ENCODE measurements at regions not wholly inside any gene's neighbourhood (a gene's known extent, or its start where the extent isn't known, plus 50 kb on each side); places are given as distances from the start of the nearest gene placed in this dataset.
"Not testable (repeated sequence)": the region's sequence is repeated elsewhere in the genome, so short reads cannot be mapped to it uniquely, and the experiment has no call there.

DNA sequence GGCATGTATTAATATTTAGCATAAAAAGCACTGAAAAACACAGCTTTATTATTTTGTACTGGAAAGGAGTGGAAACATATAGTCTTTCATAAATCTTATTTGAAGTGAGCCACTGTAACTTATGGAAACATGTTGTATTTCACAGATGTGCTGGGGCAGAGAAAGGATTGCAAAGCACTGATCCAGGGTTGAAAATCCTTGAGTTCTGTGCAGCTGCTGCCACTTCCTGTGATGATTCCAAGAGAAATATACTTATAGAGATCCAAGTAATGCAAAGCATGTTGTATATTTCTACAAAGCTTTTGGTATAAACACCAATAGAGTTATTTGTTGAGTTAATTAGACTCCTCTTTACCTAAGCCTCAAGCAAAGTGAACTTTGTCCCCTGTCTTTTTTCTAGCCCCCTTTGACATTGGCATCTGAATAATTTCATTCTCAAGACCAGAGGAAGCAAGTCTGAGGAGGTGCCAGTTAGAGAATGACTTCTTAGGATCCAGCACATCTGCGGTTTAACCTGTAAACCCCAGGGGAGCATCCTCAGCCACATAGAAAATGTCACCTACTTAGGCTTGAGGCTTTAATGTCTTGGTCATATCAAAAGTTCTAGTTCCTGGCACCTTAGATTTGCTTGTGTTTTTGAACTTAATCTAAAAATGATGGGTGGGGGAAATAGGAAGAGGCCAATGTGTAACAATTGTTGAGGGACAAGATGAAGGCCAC lies 173.3 kb downstream of the FASLG start:
- no peak for DNase-seq (ENCODE audit: low read depth)
- no peak overlapping the region for H3K4me3 ChIP-seq (ENCODE audit: low read depth, low read length)
- TF ChIP-seq, protein P1, sequence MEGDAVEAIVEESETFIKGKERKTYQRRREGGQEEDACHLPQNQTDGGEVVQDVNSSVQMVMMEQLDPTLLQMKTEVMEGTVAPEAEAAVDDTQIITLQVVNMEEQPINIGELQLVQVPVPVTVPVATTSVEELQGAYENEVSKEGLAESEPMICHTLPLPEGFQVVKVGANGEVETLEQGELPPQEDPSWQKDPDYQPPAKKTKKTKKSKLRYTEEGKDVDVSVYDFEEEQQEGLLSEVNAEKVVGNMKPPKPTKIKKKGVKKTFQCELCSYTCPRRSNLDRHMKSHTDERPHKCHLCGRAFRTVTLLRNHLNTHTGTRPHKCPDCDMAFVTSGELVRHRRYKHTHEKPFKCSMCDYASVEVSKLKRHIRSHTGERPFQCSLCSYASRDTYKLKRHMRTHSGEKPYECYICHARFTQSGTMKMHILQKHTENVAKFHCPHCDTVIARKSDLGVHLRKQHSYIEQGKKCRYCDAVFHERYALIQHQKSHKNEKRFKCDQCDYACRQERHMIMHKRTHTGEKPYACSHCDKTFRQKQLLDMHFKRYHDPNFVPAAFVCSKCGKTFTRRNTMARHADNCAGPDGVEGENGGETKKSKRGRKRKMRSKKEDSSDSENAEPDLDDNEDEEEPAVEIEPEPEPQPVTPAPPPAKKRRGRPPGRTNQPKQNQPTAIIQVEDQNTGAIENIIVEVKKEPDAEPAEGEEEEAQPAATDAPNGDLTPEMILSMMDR (IDR thresholded peaks at IDR 0.05; ENCODE audit: low read depth, low read length, missing control alignments): no peak

DNA sequence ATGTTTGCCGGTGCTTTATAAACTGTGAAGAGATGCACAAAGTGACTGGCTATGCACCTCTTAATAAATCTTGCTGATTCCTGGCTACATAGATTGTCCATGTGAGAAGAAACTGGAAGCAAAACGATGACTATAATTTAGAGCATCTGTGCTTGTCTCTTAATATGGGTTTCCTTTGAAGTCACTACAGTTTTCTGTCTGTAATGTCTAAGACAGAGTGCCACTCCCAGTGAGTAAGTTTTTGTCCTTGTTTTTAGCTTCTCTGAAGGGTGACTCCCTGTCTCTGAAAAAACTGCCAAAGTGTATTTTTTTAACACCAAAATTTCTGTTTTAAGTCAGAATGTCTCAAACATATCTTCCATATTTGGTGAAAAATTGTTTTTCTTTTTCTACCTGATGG lies 175.1 kb downstream of the FASLG start:
- TF ChIP-seq, protein P1 (IDR thresholded peaks at IDR 0.05; ENCODE audit: low read depth, low read length, missing control alignments): no peak
- no peak for DNase-seq (ENCODE audit: low read depth)
- no peak overlapping the region for H3K4me3 ChIP-seq (ENCODE audit: low read depth, low read length)

DNA sequence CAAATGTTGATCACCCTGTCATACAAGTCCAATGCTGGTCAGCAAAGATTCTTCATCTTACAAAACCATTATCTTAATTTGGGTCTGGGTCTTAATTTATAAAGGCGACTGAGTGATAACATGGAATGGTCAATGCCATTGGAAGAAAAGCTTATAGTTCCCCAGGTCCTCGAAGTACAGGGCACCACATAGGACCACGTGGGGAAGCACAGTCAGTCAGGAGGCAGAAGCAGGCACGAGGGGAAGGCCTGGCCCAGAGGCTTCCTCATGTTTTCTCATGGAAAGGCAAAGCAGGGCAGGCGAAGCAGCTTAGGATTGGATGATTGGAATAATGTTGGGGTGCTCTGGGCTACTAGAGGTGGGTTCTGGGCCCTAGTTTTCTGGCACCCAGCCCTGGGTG lies 175.7 kb downstream of the FASLG start:
- H3K4me3 ChIP-seq (ENCODE audit: low read depth, low read length): no peak overlapping the region
- TF ChIP-seq, protein P1 (IDR thresholded peaks at IDR 0.05; ENCODE audit: low read depth, low read length, missing control alignments): no peak
- no peak for DNase-seq (ENCODE audit: low read depth)

DNA sequence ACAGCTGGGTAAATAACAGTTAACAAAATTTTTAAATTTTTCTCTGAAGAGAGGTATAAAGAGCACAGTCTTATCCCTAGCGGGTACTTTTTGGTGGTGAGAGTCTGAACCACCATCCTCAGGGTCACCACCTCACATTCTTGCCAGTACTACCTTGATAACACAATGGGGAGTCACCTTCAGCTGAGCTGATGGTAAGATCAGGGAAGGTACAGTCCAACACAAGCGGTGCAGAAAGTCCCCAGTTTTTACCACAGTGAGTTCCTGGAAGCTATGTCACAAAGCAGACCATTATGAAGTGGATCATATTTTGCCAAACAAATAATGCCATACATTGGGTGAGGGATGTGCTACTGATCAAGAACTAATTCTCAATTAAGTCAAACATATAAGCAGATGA lies 176.9 kb downstream of the FASLG start:
- no peak overlapping the region for H3K4me3 ChIP-seq (ENCODE audit: low read depth, low read length)
- TF ChIP-seq, protein P1 (IDR thresholded peaks at IDR 0.05; ENCODE audit: low read depth, low read length, missing control alignments): no peak
- DNase-seq (ENCODE audit: low read depth): no peak

DNA sequence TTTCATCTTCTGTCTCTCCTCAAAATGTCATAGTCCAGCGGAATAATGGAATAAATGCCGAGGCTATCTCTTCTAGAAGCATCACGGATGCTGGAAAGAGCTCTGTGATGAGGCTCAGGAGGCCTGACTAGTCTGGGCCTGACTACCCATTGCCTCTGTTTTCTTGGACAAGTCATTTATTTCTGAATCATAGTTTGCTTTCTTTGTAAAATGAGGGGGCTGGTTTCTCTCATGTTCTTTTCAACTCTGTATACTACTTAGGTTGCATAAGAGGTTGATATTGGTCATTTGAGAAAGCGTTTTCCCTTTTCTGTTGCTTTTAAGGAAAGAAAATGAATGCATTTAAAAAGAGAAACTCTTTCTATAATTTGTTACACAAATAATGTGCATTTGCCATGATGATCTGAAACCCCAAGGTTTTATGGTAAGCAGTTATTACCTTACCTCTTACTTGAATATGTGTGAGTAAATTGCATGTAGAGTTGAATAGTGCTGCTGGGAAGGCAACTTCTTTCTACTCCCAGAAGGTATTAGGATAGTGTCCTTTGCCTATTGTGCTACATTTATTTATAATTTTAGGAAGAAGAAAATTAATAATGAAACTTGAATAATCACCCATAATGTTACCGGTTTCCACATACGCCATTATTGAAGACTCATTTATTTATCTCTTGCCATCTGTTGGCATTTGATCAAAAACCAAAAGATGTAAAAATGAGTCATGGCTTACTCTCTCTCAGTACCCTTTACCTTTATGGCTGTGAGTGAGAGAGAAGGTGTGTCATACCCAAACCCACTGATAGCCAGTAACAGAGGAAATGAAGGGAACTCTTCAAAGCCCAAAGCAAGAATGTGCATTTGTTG lies 179.1 kb downstream of the FASLG start:
- TF ChIP-seq, protein P1 (IDR thresholded peaks at IDR 0.05; ENCODE audit: low read depth, low read length, missing control alignments): no peak
- no peak for DNase-seq (ENCODE audit: low read depth)
- H3K4me3 ChIP-seq (ENCODE audit: low read depth, low read length): no peak overlapping the region

DNA sequence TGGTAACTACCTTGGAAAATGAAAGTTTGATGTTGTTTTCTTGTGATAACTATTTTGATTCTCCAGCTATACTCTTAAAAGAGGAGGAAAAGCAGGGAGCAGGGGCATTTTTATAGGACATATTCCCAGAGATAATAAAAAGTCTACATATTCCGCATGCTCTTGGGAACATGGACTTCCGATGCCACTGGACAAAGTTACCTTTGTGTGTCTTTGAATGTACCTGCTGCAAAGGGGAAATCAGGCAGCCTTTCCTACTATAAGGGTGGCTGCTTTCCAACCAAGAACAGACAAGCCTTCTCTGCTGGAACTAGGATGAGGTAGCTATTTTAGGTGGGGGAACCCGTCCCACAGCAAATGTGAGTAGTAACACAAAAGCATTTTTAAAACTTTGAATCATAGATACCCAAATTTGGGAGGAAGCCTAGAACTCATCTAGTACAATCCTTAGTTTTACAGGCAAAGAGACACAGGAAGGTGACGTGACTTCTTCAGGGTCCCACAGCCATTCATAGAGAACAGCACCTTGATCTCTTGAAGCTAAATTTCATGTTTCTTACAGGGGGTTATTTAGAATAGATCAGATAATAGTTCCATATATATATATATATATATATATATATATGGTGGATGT lies 179.9 kb downstream of the FASLG start:
- no peak for DNase-seq (ENCODE audit: low read depth)
- TF ChIP-seq, protein P1 (IDR thresholded peaks at IDR 0.05; ENCODE audit: low read depth, low read length, missing control alignments): no peak
- H3K4me3 ChIP-seq (ENCODE audit: low read depth, low read length): no peak overlapping the region

DNA sequence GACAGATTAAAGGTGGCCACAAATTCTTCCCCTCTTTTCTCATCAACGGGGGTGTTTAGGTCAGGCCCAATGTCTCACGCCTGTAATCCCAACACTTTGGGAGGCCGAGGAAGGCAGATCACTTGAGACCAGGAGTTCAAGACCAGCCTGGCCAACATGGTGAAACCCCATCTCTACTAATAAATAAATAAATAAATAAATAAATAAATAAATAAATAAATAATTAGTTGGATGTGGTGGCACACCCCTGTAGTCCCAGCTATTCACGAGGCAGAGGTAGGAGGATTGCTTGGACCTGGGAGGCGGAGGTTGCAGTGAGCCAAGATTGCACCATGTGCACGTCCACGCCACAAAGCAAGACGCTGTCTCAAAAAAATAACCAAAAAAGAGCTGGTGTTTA lies 180.7 kb downstream of the FASLG start:
- DNase-seq (ENCODE audit: low read depth); H3K4me3 ChIP-seq (ENCODE audit: low read depth, low read length): not testable (repeated sequence)

All from GM12864 (cell line).